ENCODE measurements at regions not wholly inside any gene's neighbourhood (a gene's known extent, or its start where the extent isn't known, plus 50 kb on each side); places are given as distances from the start of the nearest gene placed in this dataset.

GRCh38 chr18:40907842-40908241 lies 1047.2 kb upstream of the PIK3C3 start:
- ChIA-PET POLR2A (no interaction called here), CTCF (no interaction called here)
- intact Hi-C loops (cut with micrococcal nuclease; ENCODE audit: unreplicated experiment), result no loop called here
- H3K27me3 Mint-ChIP-seq (ENCODE audit: insufficient read depth, unreplicated experiment), result no peaks in the 10 kb centered on the region
- DNase-seq, result no peak
- no peaks in the 10 kb centered on the region for H3K9me3 ChIP-seq
- H3K4me3 ChIP-seq (ENCODE audit: low read depth, low read length), result no peak overlapping the region
- BruUV-seq (replicated peaks), result no TSS peak
- no peaks in the 10 kb centered on the region for H3K27me3 ChIP-seq (replicated peaks; ENCODE audit: control insufficient read depth, insufficient read depth, low read length)
- no peaks in the 10 kb centered on the region for H3K4me1 Mint-ChIP-seq (ENCODE audit: low read depth, unreplicated experiment)
- no peaks in the 10 kb centered on the region for H3K36me3 ChIP-seq (ENCODE audit: control insufficient read depth, insufficient read depth, low read length)
- H3K27ac Mint-ChIP-seq (ENCODE audit: unreplicated experiment), result no peak overlapping the region
- H3K4me1 ChIP-seq, result no peaks in the 10 kb centered on the region
- no peak overlapping the region for H3K4me3 Mint-ChIP-seq (ENCODE audit: unreplicated experiment)
- no peak for TF ChIP-seq CTCF (IDR thresholded peaks at IDR 0.05; ENCODE audit: insufficient read depth in 1 of 2, low read depth in 1 of 2, low read length in 1 of 2, severe bottlenecking in 1 of 2, unreplicated experiment in 1 of 2)
- H3K9me3 Mint-ChIP-seq (ENCODE audit: unreplicated experiment), result no peaks in the 10 kb centered on the region
- no peaks in the 10 kb centered on the region for H3K36me3 Mint-ChIP-seq (ENCODE audit: insufficient read depth, unreplicated experiment)

- intact Hi-C loops (cut with micrococcal nuclease; ENCODE audit: unreplicated experiment), result no loop called here
- POLR2A ChIA-PET, result no interaction called here
- Mint-ChIP-seq H3K36me3 (ENCODE audit: insufficient read depth, unreplicated experiment) (no peaks in the 10 kb centered on the region), H3K27me3 (ENCODE audit: insufficient read depth, unreplicated experiment) (no peaks in the 10 kb centered on the region), H3K4me1 (ENCODE audit: low read depth, unreplicated experiment) (no peaks in the 10 kb centered on the region), H3K27ac (ENCODE audit: unreplicated experiment) (no peak overlapping the region), H3K9me3 (ENCODE audit: unreplicated experiment) (no peaks in the 10 kb centered on the region), H3K4me3 (ENCODE audit: unreplicated experiment) (no peak overlapping the region)
- no peak for TF ChIP-seq CTCF (IDR thresholded peaks at IDR 0.05; ENCODE audit: insufficient read depth in 1 of 2, low read depth in 1 of 2, low read length in 1 of 2, severe bottlenecking in 1 of 2, unreplicated experiment in 1 of 2)
- CTCF ChIA-PET, result no interaction called here
- DNase-seq, result no peak
- Histone ChIP-seq H3K36me3 (ENCODE audit: control insufficient read depth, insufficient read depth, low read length) (no peaks in the 10 kb centered on the region), H3K27me3 (replicated peaks; ENCODE audit: control insufficient read depth, insufficient read depth, low read length) (no peaks in the 10 kb centered on the region), H3K9me3 (no peaks in the 10 kb centered on the region), H3K4me3 (ENCODE audit: low read depth, low read length) (no peak overlapping the region), H3K4me1 (no peaks in the 10 kb centered on the region)
- BruUV-seq (replicated peaks), result no TSS peak
Observed at GRCh38 chr18:40904295-40904694, 1050.7 kb upstream of the PIK3C3 start.

GRCh38 chr18:40902436-40902835 lies 1052.6 kb upstream of the PIK3C3 start:
- Histone ChIP-seq H3K4me1 (no peaks in the 10 kb centered on the region), H3K9me3 (no peaks in the 10 kb centered on the region), H3K4me3 (ENCODE audit: low read depth, low read length) (no peak overlapping the region), H3K36me3 (ENCODE audit: control insufficient read depth, insufficient read depth, low read length) (no peaks in the 10 kb centered on the region), H3K27me3 (replicated peaks; ENCODE audit: control insufficient read depth, insufficient read depth, low read length) (no peaks in the 10 kb centered on the region)
- Mint-ChIP-seq H3K27ac (ENCODE audit: unreplicated experiment) (no peak overlapping the region), H3K27me3 (ENCODE audit: insufficient read depth, unreplicated experiment) (no peaks in the 10 kb centered on the region), H3K4me3 (ENCODE audit: unreplicated experiment) (no peak overlapping the region), H3K36me3 (ENCODE audit: insufficient read depth, unreplicated experiment) (no peaks in the 10 kb centered on the region), H3K9me3 (ENCODE audit: unreplicated experiment) (no peaks in the 10 kb centered on the region), H3K4me1 (ENCODE audit: low read depth, unreplicated experiment) (no peaks in the 10 kb centered on the region)
- BruUV-seq (replicated peaks), result no TSS peak
- intact Hi-C loops (cut with micrococcal nuclease; ENCODE audit: unreplicated experiment), result no loop called here
- CTCF ChIA-PET, result no interaction called here
- DNase-seq, result no peak
- TF ChIP-seq CTCF (IDR thresholded peaks at IDR 0.05; ENCODE audit: insufficient read depth in 1 of 2, low read depth in 1 of 2, low read length in 1 of 2, severe bottlenecking in 1 of 2, unreplicated experiment in 1 of 2), result no peak
- POLR2A ChIA-PET, result no interaction called here

Data from Caco-2 (cell line).